ENCODE measurements at regions not wholly inside any gene's neighbourhood (a gene's known extent, or its start where the extent isn't known, plus 50 kb on each side); places are given as distances from the start of the nearest gene placed in this dataset.

GRCh38 chr3:95750097-95750496 lies 1064.3 kb upstream of the EPHA6 start:
- no peaks in the 10 kb centered on the region for H3K4me1 ChIP-seq (ENCODE audit: insufficient read depth, insufficient read length)
- H3K27me3 ChIP-seq (ENCODE audit: insufficient read depth, insufficient read length) = no peaks in the 10 kb centered on the region
- H3K9me3 ChIP-seq (ENCODE audit: insufficient read depth, low read length) = no peaks in the 10 kb centered on the region
- no peak overlapping the region for H3K4me3 ChIP-seq (ENCODE audit: insufficient read length, low read depth)
- no peaks in the 10 kb centered on the region for H3K36me3 ChIP-seq (ENCODE audit: insufficient read depth, insufficient read length, low read length)
- no peak overlapping the region for H3K9ac ChIP-seq (ENCODE audit: insufficient read length, low read depth)
- TF ChIP-seq ZNF274 (IDR thresholded peaks at IDR 0.05; ENCODE audit: low read depth, low read length) (no peak), SUZ12 (IDR thresholded peaks at IDR 0.05; ENCODE audit: extremely low read depth, insufficient read depth, insufficient read length) (no peak), YY1 (IDR thresholded peaks at IDR 0.05; ENCODE audit: insufficient read depth, insufficient read length) (no peak)
- no peak for DNase-seq (ENCODE audit: low read depth, low spot score)

- TF ChIP-seq YY1 (IDR thresholded peaks at IDR 0.05; ENCODE audit: insufficient read depth, insufficient read length) = no peak
- no peak for TF ChIP-seq ZNF274 (IDR thresholded peaks at IDR 0.05; ENCODE audit: low read depth, low read length)
- TF ChIP-seq SUZ12 (IDR thresholded peaks at IDR 0.05; ENCODE audit: extremely low read depth, insufficient read depth, insufficient read length) = no peak
- no peak for DNase-seq (ENCODE audit: low read depth, low spot score)
- Histone ChIP-seq H3K4me3 (ENCODE audit: insufficient read length, low read depth) (no peak overlapping the region), H3K4me1 (ENCODE audit: insufficient read depth, insufficient read length) (no peaks in the 10 kb centered on the region), H3K36me3 (ENCODE audit: insufficient read depth, insufficient read length, low read length) (no peaks in the 10 kb centered on the region), H3K9ac (ENCODE audit: insufficient read length, low read depth) (no peak overlapping the region), H3K9me3 (ENCODE audit: insufficient read depth, low read length) (no peaks in the 10 kb centered on the region), H3K27me3 (ENCODE audit: insufficient read depth, insufficient read length) (no peaks in the 10 kb centered on the region)
Measured at GRCh38 chr3:95751509-95751908, 1062.9 kb upstream of the EPHA6 start.

- H3K27me3 ChIP-seq (ENCODE audit: insufficient read depth, insufficient read length) = no peaks in the 10 kb centered on the region
- no peak overlapping the region for H3K9ac ChIP-seq (ENCODE audit: insufficient read length, low read depth)
- no peak overlapping the region for H3K4me3 ChIP-seq (ENCODE audit: insufficient read length, low read depth)
- no peaks in the 10 kb centered on the region for H3K36me3 ChIP-seq (ENCODE audit: insufficient read depth, insufficient read length, low read length)
- H3K4me1 ChIP-seq (ENCODE audit: insufficient read depth, insufficient read length) = no peaks in the 10 kb centered on the region
- DNase-seq (ENCODE audit: low read depth, low spot score) = no peak
- TF ChIP-seq SUZ12 (IDR thresholded peaks at IDR 0.05; ENCODE audit: extremely low read depth, insufficient read depth, insufficient read length) (no peak), ZNF274 (IDR thresholded peaks at IDR 0.05; ENCODE audit: low read depth, low read length) (no peak), YY1 (IDR thresholded peaks at IDR 0.05; ENCODE audit: insufficient read depth, insufficient read length) (no peak)
- no peaks in the 10 kb centered on the region for H3K9me3 ChIP-seq (ENCODE audit: insufficient read depth, low read length)
Measured at GRCh38 chr3:95752199-95752598, 1062.2 kb upstream of the EPHA6 start.

GRCh38 chr3:95758707-95759106 lies 1055.7 kb upstream of the EPHA6 start:
- no peak for DNase-seq (ENCODE audit: low read depth, low spot score)
- H3K27me3 ChIP-seq (ENCODE audit: insufficient read depth, insufficient read length) = no peaks in the 10 kb centered on the region
- no peaks in the 10 kb centered on the region for H3K9me3 ChIP-seq (ENCODE audit: insufficient read depth, low read length)
- TF ChIP-seq SUZ12 (IDR thresholded peaks at IDR 0.05; ENCODE audit: extremely low read depth, insufficient read depth, insufficient read length) (no peak), ZNF274 (IDR thresholded peaks at IDR 0.05; ENCODE audit: low read depth, low read length) (no peak), YY1 (IDR thresholded peaks at IDR 0.05; ENCODE audit: insufficient read depth, insufficient read length) (no peak)
- no peak overlapping the region for H3K4me3 ChIP-seq (ENCODE audit: insufficient read length, low read depth)
- no peak overlapping the region for H3K9ac ChIP-seq (ENCODE audit: insufficient read length, low read depth)
- H3K4me1 ChIP-seq (ENCODE audit: insufficient read depth, insufficient read length) = no peaks in the 10 kb centered on the region
- H3K36me3 ChIP-seq (ENCODE audit: insufficient read depth, insufficient read length, low read length) = no peaks in the 10 kb centered on the region

- no peaks in the 10 kb centered on the region for H3K9me3 ChIP-seq (ENCODE audit: insufficient read depth, low read length)
- no peak for DNase-seq (ENCODE audit: low read depth, low spot score)
- no peak for TF ChIP-seq SUZ12 (IDR thresholded peaks at IDR 0.05; ENCODE audit: extremely low read depth, insufficient read depth, insufficient read length)
- no peak for TF ChIP-seq YY1 (IDR thresholded peaks at IDR 0.05; ENCODE audit: insufficient read depth, insufficient read length)
- no peak for TF ChIP-seq ZNF274 (IDR thresholded peaks at IDR 0.05; ENCODE audit: low read depth, low read length)
Measured at GRCh38 chr3:95759614-95760301, 1054.6 kb upstream of the EPHA6 start.

GRCh38 chr3:95775486-95776094 lies 1038.8 kb upstream of the EPHA6 start:
- H3K4me1 ChIP-seq (ENCODE audit: insufficient read depth, insufficient read length) = no peaks in the 10 kb centered on the region
- TF ChIP-seq YY1 (IDR thresholded peaks at IDR 0.05; ENCODE audit: insufficient read depth, insufficient read length) (no peak), SUZ12 (IDR thresholded peaks at IDR 0.05; ENCODE audit: extremely low read depth, insufficient read depth, insufficient read length) (no peak), ZNF274 (IDR thresholded peaks at IDR 0.05; ENCODE audit: low read depth, low read length) (no peak)

More at GRCh38 chr3:95759614-95760301, 1054.6 kb upstream of the EPHA6 start:
- Histone ChIP-seq H3K27me3 (ENCODE audit: insufficient read depth, insufficient read length) (no peaks in the 10 kb centered on the region), H3K36me3 (ENCODE audit: insufficient read depth, insufficient read length, low read length) (no peaks in the 10 kb centered on the region), H3K4me3 (ENCODE audit: insufficient read length, low read depth) (no peak overlapping the region), H3K4me1 (ENCODE audit: insufficient read depth, insufficient read length) (no peaks in the 10 kb centered on the region), H3K9ac (ENCODE audit: insufficient read length, low read depth) (no peak overlapping the region)

GRCh38 chr3:95781598-95781997 lies 1032.8 kb upstream of the EPHA6 start:
- no peaks in the 10 kb centered on the region for H3K36me3 ChIP-seq (ENCODE audit: insufficient read depth, insufficient read length, low read length)
- no peak for DNase-seq (ENCODE audit: low read depth, low spot score)
- no peak for TF ChIP-seq YY1 (IDR thresholded peaks at IDR 0.05; ENCODE audit: insufficient read depth, insufficient read length)
- TF ChIP-seq ZNF274 (IDR thresholded peaks at IDR 0.05; ENCODE audit: low read depth, low read length) = no peak
- no peak for TF ChIP-seq SUZ12 (IDR thresholded peaks at IDR 0.05; ENCODE audit: extremely low read depth, insufficient read depth, insufficient read length)
- no peaks in the 10 kb centered on the region for H3K4me1 ChIP-seq (ENCODE audit: insufficient read depth, insufficient read length)
- no peaks in the 10 kb centered on the region for H3K9me3 ChIP-seq (ENCODE audit: insufficient read depth, low read length)
- H3K4me3 ChIP-seq (ENCODE audit: insufficient read length, low read depth) = no peak overlapping the region
- H3K9ac ChIP-seq (ENCODE audit: insufficient read length, low read depth) = no peak overlapping the region
- H3K27me3 ChIP-seq (ENCODE audit: insufficient read depth, insufficient read length) = no peaks in the 10 kb centered on the region

More at GRCh38 chr3:95775486-95776094, 1038.8 kb upstream of the EPHA6 start:
- no peaks in the 10 kb centered on the region for H3K27me3 ChIP-seq (ENCODE audit: insufficient read depth, insufficient read length)
- H3K9ac ChIP-seq (ENCODE audit: insufficient read length, low read depth) = no peak overlapping the region
- no peak overlapping the region for H3K4me3 ChIP-seq (ENCODE audit: insufficient read length, low read depth)
- no peaks in the 10 kb centered on the region for H3K36me3 ChIP-seq (ENCODE audit: insufficient read depth, insufficient read length, low read length)
- DNase-seq (ENCODE audit: low read depth, low spot score) = no peak
- H3K9me3 ChIP-seq (ENCODE audit: insufficient read depth, low read length) = peaks cover 18% of the 10 kb centered on the region
